Stomach (tissue), 4 donors: ENCODE measurements at regions not wholly inside any gene's neighbourhood (a gene's known extent, or its start where the extent isn't known, plus 50 kb on each side); places are given as distances from the start of the nearest gene placed in this dataset.

ENCODE experiments used
- EP300 ChIP-seq: sonication (generic); formaldehyde crosslinking; IDR thresholded peaks from one replicate; pipeline ENCODE4 v1.6.1; 2017; ENCODE audit warnings: antibody characterized with exemption
- POLR2A ChIP-seq, 4 donors: fragments of 450-650 bp; IDR thresholded peaks; one replicate each; pipeline ENCODE4 v1.6.1; 2016; ENCODE audit warnings: antibody characterized with exemption in 4 of 4, control low read depth in 2 of 4, mild to moderate bottlenecking in 1 of 4, moderate library complexity in 1 of 4
- POLR2AphosphoS5 ChIP-seq, 3 donors: sonication (generic); formaldehyde crosslinking; IDR thresholded peaks; one replicate each; pipeline ENCODE4 v1.6.1; 2016; ENCODE audit warnings: antibody characterized with exemption in 3 of 3
- TF ChIP-seq, protein P1 (sequence below), 7 experiments: fragments of 450-650 bp in 4 of 7; fragments of 200-600 bp in 3 of 7; sonication (generic) in 3 of 7; IDR thresholded peaks; one replicate each; pipeline ENCODE4 v1.5.1; 2016 to 2019; ENCODE audit warnings: antibody characterized with exemption in 7 of 7, control low read depth in 2 of 7, mild to moderate bottlenecking in 1 of 7

- no peak for TF ChIP-seq POLR2A (IDR thresholded peaks at IDR 0.05)
- TF ChIP-seq, protein P1, sequence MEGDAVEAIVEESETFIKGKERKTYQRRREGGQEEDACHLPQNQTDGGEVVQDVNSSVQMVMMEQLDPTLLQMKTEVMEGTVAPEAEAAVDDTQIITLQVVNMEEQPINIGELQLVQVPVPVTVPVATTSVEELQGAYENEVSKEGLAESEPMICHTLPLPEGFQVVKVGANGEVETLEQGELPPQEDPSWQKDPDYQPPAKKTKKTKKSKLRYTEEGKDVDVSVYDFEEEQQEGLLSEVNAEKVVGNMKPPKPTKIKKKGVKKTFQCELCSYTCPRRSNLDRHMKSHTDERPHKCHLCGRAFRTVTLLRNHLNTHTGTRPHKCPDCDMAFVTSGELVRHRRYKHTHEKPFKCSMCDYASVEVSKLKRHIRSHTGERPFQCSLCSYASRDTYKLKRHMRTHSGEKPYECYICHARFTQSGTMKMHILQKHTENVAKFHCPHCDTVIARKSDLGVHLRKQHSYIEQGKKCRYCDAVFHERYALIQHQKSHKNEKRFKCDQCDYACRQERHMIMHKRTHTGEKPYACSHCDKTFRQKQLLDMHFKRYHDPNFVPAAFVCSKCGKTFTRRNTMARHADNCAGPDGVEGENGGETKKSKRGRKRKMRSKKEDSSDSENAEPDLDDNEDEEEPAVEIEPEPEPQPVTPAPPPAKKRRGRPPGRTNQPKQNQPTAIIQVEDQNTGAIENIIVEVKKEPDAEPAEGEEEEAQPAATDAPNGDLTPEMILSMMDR (IDR thresholded peaks at IDR 0.05), result no peak
- TF ChIP-seq POLR2AphosphoS5 (IDR thresholded peaks at IDR 0.05), result no peak
- no peak for TF ChIP-seq EP300
These were observed 306.0 kb upstream of the GBE1 start for GRCh38 chr3:82067420-82067819.
